Testis (tissue), 2 donors: ENCODE measurements at regions not wholly inside any gene's neighbourhood (a gene's known extent, or its start where the extent isn't known, plus 50 kb on each side); places are given as distances from the start of the nearest gene placed in this dataset.
"Not testable (repeated sequence)": the region's sequence is repeated elsewhere in the genome, so short reads cannot be mapped to it uniquely, and the experiment has no call there.

ENCODE experiments used
- DNase-seq: peaks from one replicate; pipeline ENCODE4 v3.0.0-alpha.2; 2019
- H3K27ac ChIP-seq, 2 donors: fragments of 200-600 bp; sonication (generic); one replicate each; pipeline ENCODE4 v1.5.1; 2019
- H3K27me3 ChIP-seq: fragments of 200-600 bp; sonication (generic); one replicate; pipeline ENCODE4 v1.5.1; 2019
- H3K36me3 ChIP-seq: fragments of 200-600 bp; sonication (generic); one replicate; pipeline ENCODE4 v1.5.1; 2017; ENCODE audit warnings: low read depth; ENCODE audit errors: missing control alignments
- H3K4me1 ChIP-seq: fragments of 200-600 bp; sonication (generic); one replicate; pipeline ENCODE4 v1.5.1; 2019
- H3K4me3 ChIP-seq, 2 donors: fragments of 200-600 bp; sonication (generic); one replicate each; pipeline ENCODE4 v1.5.1; 2017 to 2019
- H3K9me3 ChIP-seq: fragments of 200-600 bp; sonication (generic); one replicate; pipeline ENCODE4 v1.5.1; 2017
- POLR2A ChIP-seq: fragments of 450-650 bp; IDR thresholded peaks from one replicate; pipeline ENCODE4 v1.6.1; 2017; ENCODE audit warnings: antibody characterized with exemption, mild to moderate bottlenecking, moderate library complexity
- WGBS, 2 donors: methylation state at CpG; one replicate each; pipeline ENCODE4 v1.1.5; 2018; 5-methylcytosine and 5-hydroxymethylcytosine counted together
- intact Hi-C: fragments of 100-400 bp; cut with DNase I; formaldehyde crosslinking; loops from one replicate; pipeline ENCODE4 v1.15.1; 2023; ENCODE audit warnings: low total_unique reads
- TF ChIP-seq, protein P1 (sequence below), 3 experiments: fragments of 450-650 bp in 2 of 3; fragments of 200-600 bp in 1 of 3; sonication (generic) in 1 of 3; IDR thresholded peaks; one replicate each; pipeline ENCODE4 v1.5.1; 2016 to 2019; ENCODE audit warnings: antibody characterized with exemption in 3 of 3, mild to moderate bottlenecking in 2 of 3, moderate library complexity in 1 of 3

DNA sequence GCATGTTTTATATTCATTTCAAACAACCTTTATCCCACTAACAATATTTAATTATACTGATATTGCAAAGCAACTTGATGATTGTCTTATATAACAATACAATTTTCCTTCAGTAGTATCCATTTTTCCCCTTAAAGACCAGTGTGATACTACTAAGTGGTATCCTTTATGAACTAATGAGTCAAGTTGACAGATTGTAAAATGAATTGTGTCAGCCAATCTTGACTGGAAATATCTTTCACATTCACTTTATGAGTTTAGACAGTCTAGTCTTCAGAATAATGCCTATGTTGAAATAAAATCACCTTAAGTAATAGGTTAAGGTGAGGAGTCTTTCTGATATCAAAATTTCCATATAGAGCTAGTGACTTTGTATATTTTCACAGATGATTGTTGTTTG is 950.0 kb upstream of the CELF2 start:
- Histone ChIP-seq H3K36me3 (no peaks in the 10 kb centered on the region), H3K4me1 (no peaks in the 10 kb centered on the region), H3K27me3 (no peaks in the 10 kb centered on the region), H3K27ac (no peak overlapping the region), H3K4me3 (no peak overlapping the region), H3K9me3 (no peaks in the 10 kb centered on the region)
- intact Hi-C loops: no loop called here
- TF ChIP-seq, protein P1, sequence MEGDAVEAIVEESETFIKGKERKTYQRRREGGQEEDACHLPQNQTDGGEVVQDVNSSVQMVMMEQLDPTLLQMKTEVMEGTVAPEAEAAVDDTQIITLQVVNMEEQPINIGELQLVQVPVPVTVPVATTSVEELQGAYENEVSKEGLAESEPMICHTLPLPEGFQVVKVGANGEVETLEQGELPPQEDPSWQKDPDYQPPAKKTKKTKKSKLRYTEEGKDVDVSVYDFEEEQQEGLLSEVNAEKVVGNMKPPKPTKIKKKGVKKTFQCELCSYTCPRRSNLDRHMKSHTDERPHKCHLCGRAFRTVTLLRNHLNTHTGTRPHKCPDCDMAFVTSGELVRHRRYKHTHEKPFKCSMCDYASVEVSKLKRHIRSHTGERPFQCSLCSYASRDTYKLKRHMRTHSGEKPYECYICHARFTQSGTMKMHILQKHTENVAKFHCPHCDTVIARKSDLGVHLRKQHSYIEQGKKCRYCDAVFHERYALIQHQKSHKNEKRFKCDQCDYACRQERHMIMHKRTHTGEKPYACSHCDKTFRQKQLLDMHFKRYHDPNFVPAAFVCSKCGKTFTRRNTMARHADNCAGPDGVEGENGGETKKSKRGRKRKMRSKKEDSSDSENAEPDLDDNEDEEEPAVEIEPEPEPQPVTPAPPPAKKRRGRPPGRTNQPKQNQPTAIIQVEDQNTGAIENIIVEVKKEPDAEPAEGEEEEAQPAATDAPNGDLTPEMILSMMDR (IDR thresholded peaks at IDR 0.05): no peak
- no peak for TF ChIP-seq POLR2A
- no peak for DNase-seq

DNA sequence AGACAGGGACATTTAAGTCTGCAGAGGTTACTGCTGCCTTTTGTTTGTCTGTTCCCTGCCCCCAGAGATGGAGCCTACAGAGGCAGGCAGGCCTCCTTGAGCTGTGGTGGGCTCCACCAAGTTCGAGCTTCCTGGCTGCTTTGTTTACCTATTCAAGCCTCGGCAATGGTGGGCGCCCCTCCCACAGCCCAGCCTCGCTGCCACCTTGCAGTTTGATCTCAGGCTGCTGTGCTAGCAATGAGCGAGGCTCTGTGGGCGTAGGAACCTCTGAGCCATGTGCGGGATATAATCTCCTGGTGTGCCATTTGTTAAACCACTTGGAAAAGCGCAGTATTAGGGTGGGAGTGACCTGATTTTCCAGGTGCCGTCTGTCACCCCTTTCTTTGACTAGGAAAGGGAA is 942.8 kb upstream of the CELF2 start:
- WGBS, 2 donors: 84 to 91% methylated on average over 8 to 9 of the region's 9 CpGs
- H3K4me1 ChIP-seq, H3K27me3 ChIP-seq, DNase-seq, H3K36me3 ChIP-seq, H3K27ac ChIP-seq, H3K9me3 ChIP-seq, intact Hi-C loops, H3K4me3 ChIP-seq: not testable (repeated sequence)

- no peak for DNase-seq
- TF ChIP-seq, protein P1 (IDR thresholded peaks at IDR 0.05): no peak
- no peak for TF ChIP-seq POLR2A
- WGBS, 2 donors: 51 to 66% methylated on average over 4 of the region's 4 CpGs
Observed at GRCh38 chr10:10078446-10078845, 939.2 kb upstream of the CELF2 start.

GRCh38 chr10:10092581-10092980 is 925.1 kb upstream of the CELF2 start:
- no peaks in the 10 kb centered on the region for H3K27me3 ChIP-seq
- TF ChIP-seq, protein P1 (IDR thresholded peaks at IDR 0.05): no peak
- no peak for TF ChIP-seq POLR2A
- intact Hi-C loops: no loop called here

More at GRCh38 chr10:10078446-10078845, 939.2 kb upstream of the CELF2 start:
- intact Hi-C loops: no loop called here
- no peaks in the 10 kb centered on the region for H3K9me3 ChIP-seq
- no peak overlapping the region for H3K4me3 ChIP-seq
- H3K36me3 ChIP-seq: no peaks in the 10 kb centered on the region
- no peaks in the 10 kb centered on the region for H3K27me3 ChIP-seq
- no peaks in the 10 kb centered on the region for H3K4me1 ChIP-seq
- no peak overlapping the region for H3K27ac ChIP-seq

DNA sequence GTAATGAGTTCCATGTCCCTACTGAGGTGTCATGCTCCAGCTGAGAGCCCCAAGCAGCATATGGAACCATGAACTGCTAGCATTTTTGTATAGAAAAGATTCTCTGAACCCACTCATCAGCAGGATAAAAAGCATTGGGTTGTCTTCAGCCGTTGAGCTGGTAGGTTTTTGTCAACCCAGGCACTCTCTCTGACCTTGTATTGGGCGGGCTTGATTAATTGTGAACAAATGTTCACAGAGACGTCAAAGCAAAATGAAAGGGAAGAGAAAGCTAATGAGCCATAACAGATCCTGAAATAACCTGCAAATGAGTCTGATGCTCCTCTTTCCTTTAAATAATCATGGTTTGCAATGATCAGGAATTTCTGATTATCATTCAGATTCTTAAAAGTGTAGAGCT is 924.7 kb upstream of the CELF2 start:
- Histone ChIP-seq H3K27me3 (no peaks in the 10 kb centered on the region), H3K9me3 (no peaks in the 10 kb centered on the region), H3K4me3 (no peak overlapping the region), H3K36me3 (no peaks in the 10 kb centered on the region), H3K27ac (no peak overlapping the region), H3K4me1 (peaks cover 4% of the 10 kb centered on the region)
- intact Hi-C loops: no loop called here
- TF ChIP-seq, protein P1 (IDR thresholded peaks at IDR 0.05): no peak
- no peak for TF ChIP-seq POLR2A
- DNase-seq: no peak
- 42 to 50% methylated on average over 3 of the region's 3 CpGs for WGBS, 2 donors

More at GRCh38 chr10:10092581-10092980, 925.1 kb upstream of the CELF2 start:
- no peak overlapping the region for H3K4me3 ChIP-seq
- peaks cover 4% of the 10 kb centered on the region for H3K4me1 ChIP-seq
- H3K27ac ChIP-seq: no peak overlapping the region
- H3K9me3 ChIP-seq: no peaks in the 10 kb centered on the region
- WGBS, 2 donors: 35 to 44% methylated on average over 6 of the region's 6 CpGs
- H3K36me3 ChIP-seq: no peaks in the 10 kb centered on the region
- peak; percentile 25 for DNase-seq
